Ascending aorta (tissue), 2 donors: ENCODE measurements at regions not wholly inside any gene's neighbourhood (a gene's known extent, or its start where the extent isn't known, plus 50 kb on each side); places are given as distances from the start of the nearest gene placed in this dataset.

Experiments used
- DNase-seq, 2 donors: peaks; one replicate each; pipeline ENCODE4 v3.0.0-alpha.2; 2019; ENCODE audit warnings: low spot score in 2 of 2
- H3K27ac ChIP-seq, 2 donors: fragments of 200-600 bp; sonication (generic); one replicate each; pipeline ENCODE4 v1.5.1; 2016 to 2017; ENCODE audit warnings: mild to moderate bottlenecking in 1 of 2
- H3K27me3 ChIP-seq: fragments of 200-600 bp; sonication (generic); one replicate; pipeline ENCODE4 v1.5.1; 2017
- H3K36me3 ChIP-seq, 2 donors: fragments of 200-600 bp; sonication (generic); one replicate each; pipeline ENCODE4 v1.5.1; 2016
- H3K4me1 ChIP-seq, 2 donors: fragments of 200-600 bp; sonication (generic); one replicate each; pipeline ENCODE4 v1.5.1; 2016 to 2017; ENCODE audit warnings: mild to moderate bottlenecking in 1 of 2
- H3K4me3 ChIP-seq, 2 donors: fragments of 200-600 bp; sonication (generic); one replicate each; pipeline ENCODE4 v1.5.1; 2016 to 2017; ENCODE audit warnings: mild to moderate bottlenecking in 1 of 2
- H3K9me3 ChIP-seq, 2 donors: fragments of 200-600 bp; sonication (generic); one replicate each; pipeline ENCODE4 v1.5.1; 2016
- intact Hi-C: fragments of 100-400 bp; cut with DNase I; formaldehyde crosslinking; loops from one replicate; pipeline ENCODE4 v1.15.1; 2023
- TF ChIP-seq, protein P1 (sequence below), 3 experiments: fragments of 200-600 bp in 2 of 3; fragments of 450-650 bp in 1 of 3; sonication (generic) in 2 of 3; IDR thresholded peaks; one replicate each; pipeline ENCODE4 v1.5.1; 2016 to 2019; ENCODE audit warnings: antibody characterized with exemption in 3 of 3, mild to moderate bottlenecking in 1 of 3, moderate library complexity in 1 of 3

DNA sequence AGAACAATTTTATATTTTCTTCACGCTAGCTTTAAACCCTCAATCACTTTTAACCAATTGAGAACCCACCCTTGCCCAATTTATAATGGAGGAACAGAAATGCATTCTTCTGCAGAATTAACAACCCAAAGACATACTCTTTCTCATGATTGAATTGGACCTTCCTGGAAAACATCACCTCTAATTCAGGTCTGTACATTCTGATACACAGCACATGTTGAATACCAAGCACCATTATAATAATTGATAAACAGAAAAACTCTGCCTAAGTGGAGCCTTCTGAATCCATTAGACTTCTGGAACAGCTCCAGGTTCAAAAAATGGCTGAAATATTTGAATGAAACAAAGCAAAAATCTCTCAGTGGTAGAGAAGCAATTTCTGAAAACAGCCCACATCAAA, 105.4 kb downstream of the FAM76B start:
- intact Hi-C loops, result no loop called here
- no peak overlapping the region for H3K27ac ChIP-seq
- TF ChIP-seq, protein P1, sequence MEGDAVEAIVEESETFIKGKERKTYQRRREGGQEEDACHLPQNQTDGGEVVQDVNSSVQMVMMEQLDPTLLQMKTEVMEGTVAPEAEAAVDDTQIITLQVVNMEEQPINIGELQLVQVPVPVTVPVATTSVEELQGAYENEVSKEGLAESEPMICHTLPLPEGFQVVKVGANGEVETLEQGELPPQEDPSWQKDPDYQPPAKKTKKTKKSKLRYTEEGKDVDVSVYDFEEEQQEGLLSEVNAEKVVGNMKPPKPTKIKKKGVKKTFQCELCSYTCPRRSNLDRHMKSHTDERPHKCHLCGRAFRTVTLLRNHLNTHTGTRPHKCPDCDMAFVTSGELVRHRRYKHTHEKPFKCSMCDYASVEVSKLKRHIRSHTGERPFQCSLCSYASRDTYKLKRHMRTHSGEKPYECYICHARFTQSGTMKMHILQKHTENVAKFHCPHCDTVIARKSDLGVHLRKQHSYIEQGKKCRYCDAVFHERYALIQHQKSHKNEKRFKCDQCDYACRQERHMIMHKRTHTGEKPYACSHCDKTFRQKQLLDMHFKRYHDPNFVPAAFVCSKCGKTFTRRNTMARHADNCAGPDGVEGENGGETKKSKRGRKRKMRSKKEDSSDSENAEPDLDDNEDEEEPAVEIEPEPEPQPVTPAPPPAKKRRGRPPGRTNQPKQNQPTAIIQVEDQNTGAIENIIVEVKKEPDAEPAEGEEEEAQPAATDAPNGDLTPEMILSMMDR (IDR thresholded peaks at IDR 0.05), result no peak

DNA sequence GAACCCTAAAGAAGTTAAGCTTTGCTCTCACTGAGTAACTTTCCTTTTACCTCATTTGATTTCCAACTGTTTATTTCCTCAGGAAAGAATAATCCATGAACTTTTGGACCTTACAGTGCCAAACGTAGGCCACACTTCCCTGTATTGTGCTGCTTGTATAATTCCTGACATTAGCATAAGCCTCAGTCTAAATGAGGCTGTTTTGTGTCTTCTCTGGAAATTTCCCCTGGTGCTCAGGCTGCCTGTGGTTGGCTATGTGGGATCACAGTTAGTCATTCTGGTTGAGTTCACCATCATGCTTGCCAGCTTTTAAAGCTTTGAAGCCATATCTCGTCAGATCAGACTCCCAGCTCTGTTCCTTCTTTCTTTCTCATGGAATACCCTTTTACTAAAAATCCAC, 107.0 kb downstream of the FAM76B start:
- H3K4me1 ChIP-seq, result peaks cover 0 to 15% of the 10 kb centered on the region in 2 donors
- TF ChIP-seq, protein P1 (IDR thresholded peaks at IDR 0.05), result no peak
- no peaks in the 10 kb centered on the region for H3K36me3 ChIP-seq
- no peak overlapping the region for H3K4me3 ChIP-seq
- no peak overlapping the region for H3K27ac ChIP-seq
- intact Hi-C loops, result no loop called here
- no peaks in the 10 kb centered on the region for H3K9me3 ChIP-seq
- no peaks in the 10 kb centered on the region for H3K27me3 ChIP-seq
- no peak for DNase-seq

More for the DNA sequence above, 105.4 kb downstream of the FAM76B start:
- Histone ChIP-seq H3K4me3 (no peak overlapping the region), H3K4me1 (peaks cover 0 to 15% of the 10 kb centered on the region in 2 donors), H3K27me3 (no peaks in the 10 kb centered on the region), H3K36me3 (no peaks in the 10 kb centered on the region), H3K9me3 (no peaks in the 10 kb centered on the region)
- DNase-seq, result no peak

DNA sequence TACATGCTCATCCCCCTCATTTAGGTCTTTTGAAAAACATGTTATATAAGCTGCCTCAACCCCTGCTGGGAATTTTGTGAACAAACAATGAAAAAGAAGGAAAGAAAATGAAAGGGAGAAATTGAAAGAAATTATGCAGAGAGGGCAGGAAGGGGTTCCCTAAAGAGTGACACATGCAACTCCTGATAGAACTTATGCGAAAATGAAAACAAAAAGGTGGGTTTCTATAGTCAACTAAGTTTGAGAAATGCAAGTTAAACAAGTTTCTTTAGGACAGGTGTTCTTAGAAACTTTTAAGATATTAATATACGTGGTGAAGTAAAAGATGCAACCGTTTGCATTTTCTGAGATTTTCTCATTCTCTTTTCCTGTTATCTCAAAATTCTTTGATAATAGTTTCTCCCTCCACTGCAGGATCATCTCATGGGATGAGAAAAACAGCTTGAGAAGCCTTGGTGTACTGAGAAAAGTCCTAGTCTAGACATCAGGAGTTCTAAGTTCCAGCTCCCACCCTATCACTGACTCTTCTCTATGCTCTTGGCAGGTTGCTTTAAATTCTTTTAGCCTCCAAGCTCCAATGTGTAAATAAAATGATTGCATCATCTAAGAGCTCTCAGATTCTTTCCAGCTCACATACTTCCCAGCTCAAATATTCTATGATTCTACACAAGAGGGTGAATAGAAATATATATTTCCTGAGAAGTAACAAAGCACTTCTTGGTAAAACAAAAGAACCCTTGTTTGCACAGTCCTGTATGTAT, 109.2 kb downstream of the FAM76B start:
- TF ChIP-seq, protein P1 (IDR thresholded peaks at IDR 0.05), result no peak
- DNase-seq, result no peak
- intact Hi-C loops, result no loop called here

DNA sequence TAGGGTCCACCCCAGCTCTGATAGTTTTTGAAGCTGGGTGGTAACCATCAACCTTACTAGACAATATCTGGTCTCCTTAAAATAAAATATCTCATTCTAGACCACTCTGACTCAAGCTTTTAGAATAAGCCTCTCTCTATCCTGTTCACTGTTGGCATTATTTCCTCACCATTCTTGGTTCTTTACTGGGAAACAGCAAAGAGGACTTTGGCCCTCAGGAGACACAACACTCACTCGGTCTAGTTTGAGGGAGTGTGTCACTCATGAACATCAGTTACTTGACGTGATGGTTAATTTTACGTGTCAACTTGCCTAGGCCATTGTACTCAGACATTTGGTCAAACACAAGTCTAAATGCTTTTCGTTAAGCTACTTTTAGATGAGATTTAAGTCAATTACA, 110.6 kb downstream of the FAM76B start:
- TF ChIP-seq, protein P1 (IDR thresholded peaks at IDR 0.05), result no peak
- intact Hi-C loops, result no loop called here

More for the DNA sequence above, 109.2 kb downstream of the FAM76B start:
- H3K27ac ChIP-seq, result no peak overlapping the region
- no peak overlapping the region for H3K4me3 ChIP-seq
- no peaks in the 10 kb centered on the region for H3K27me3 ChIP-seq
- no peaks in the 10 kb centered on the region for H3K9me3 ChIP-seq
- no peaks in the 10 kb centered on the region for H3K36me3 ChIP-seq
- peaks cover 0 to 19% of the 10 kb centered on the region in 2 donors for H3K4me1 ChIP-seq

DNA sequence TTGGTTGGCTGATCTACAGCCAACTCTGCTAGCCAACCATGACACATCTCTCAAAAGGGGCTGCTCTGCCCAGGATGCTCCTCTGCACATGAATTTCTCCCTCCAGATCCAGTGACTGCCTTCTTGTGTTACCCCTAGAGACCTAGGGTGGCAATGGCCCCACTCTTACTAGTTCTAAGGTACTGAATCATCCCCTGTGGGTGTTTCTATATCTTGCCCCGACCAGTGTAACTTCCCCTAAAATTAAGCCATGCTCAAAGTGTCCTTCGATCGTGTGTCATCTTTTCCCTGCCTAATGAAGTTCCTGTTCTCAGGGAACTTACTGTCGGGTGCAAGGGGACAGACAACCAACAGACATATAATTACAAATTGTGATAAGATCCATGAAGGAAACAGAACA, 113.3 kb downstream of the FAM76B start:
- intact Hi-C loops, result no loop called here
- Histone ChIP-seq H3K36me3 (no peaks in the 10 kb centered on the region), H3K4me3 (no peak overlapping the region), H3K9me3 (no peaks in the 10 kb centered on the region), H3K27me3 (no peaks in the 10 kb centered on the region), H3K27ac (no peak overlapping the region), H3K4me1 (peaks cover 0 to 18% of the 10 kb centered on the region in 2 donors)
- DNase-seq, result no peak
- TF ChIP-seq, protein P1 (IDR thresholded peaks at IDR 0.05), result no peak

More for the DNA sequence above, 110.6 kb downstream of the FAM76B start:
- Histone ChIP-seq H3K27ac (no peak overlapping the region), H3K4me1 (peaks cover 0 to 18% of the 10 kb centered on the region in 2 donors), H3K27me3 (no peaks in the 10 kb centered on the region), H3K4me3 (no peak overlapping the region), H3K9me3 (no peaks in the 10 kb centered on the region), H3K36me3 (no peaks in the 10 kb centered on the region)
- DNase-seq, result no peak
